GM19025 (cell line): ENCODE measurements at regions not wholly inside any gene's neighbourhood (a gene's known extent, or its start where the extent isn't known, plus 50 kb on each side); places are given as distances from the start of the nearest gene placed in this dataset.

ENCODE experiments used
- ATAC-seq: cut with Tn5 transposase; IDR thresholded peaks from one replicate; pipeline ENCODE4 v1.9.1; 2021; ENCODE audit warnings: mild to moderate bottlenecking, low read depth, moderate library complexity; ENCODE audit not compliant: unreplicated experiment

DNA sequence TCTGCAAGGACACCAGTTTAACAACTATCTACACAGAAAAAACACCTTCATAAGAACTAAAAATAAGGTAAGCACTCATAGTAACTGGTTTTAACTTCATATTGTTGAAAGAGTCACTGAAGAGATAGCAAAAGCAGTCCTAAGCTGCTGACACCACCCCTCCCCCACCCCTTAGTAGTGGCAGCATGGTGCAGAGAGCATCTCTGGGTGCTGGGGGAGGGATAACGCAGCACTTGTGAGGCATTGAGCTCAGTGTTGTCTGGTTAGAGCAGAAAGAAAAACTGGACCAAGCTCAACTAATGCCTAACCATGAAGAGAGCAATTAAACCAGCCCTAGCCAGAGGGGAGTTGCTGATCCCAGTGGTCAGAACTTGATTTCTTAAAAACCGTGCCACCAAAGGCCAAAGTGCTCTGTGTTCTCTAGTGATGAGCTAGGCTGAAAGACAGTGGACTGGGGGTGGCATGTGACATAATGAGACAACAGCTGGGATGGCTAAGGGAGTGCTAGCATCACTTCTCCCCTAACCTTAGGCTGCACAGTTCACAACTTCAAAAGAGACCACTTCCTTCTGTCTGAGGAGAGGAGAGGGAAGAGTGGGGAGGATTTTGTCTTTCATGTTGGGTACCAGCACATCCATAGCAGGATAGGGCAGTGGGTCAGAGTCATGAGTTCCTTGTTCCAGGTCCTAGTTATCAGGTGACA is 669.3 kb downstream of the PDHA2 start:
- no peak for ATAC-seq

DNA sequence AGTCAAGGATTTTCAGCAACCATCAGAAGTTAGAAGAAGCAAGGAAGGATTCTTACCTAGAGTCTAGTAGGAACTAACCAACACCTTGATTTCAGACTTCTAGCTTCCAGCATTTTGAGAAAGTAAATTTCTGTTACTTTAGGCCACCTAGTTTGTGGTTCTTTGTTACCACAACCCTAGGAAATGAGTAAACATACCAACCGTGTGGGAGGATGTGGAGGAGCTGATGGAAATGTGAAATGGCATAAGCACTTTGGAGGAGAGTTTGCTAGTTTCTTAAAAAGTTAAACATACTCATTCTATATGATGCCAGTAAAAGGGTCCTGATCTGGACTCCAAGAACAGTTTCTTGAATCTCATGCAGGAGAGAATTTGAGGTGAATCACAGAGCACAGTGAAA is 679.4 kb downstream of the PDHA2 start:
- no peak for ATAC-seq

DNA sequence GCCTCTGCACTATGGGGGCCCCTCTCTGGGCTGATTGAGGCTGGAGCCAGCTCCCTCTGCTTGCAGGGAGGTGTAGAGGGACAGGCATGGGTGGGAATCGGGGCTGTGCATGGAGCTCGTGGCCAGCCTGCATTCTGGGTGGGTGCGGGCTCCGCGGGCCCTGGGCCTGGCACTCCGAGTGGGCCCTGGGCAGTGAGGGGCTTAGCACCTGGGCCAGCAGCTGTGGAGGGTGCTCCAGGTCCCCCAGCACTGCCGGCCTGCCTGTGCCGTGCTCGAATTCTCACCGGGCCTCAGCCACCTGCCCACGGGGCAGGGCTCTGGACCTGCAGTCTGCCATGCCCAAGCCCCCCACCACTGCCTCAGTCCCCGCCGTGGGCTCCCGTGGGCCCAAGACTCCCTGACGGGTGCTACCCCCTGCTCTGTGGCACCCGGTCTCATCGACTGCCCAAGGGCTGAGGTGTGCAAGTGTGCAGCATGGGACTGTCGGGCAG is 681.2 kb downstream of the PDHA2 start:
- no peak for ATAC-seq

DNA sequence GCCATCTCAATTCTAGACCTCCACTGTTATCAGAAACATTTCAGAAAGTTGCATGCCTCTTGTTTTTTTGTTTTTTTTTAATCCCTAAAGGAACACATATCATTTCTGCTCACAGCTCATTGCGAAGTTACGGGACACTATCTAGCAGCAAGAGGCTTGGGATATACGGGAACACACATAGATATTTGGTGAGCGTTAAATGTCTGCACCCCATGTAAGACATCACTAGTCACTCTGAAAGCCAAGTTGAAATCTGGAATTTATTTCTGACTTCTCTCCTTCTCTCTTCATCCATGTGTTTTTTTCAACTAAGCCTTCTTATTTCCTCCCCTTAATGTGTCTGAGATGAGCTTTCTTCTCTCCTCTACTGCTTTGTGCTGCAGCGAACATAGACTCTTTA is 683.7 kb downstream of the PDHA2 start:
- no peak for ATAC-seq

DNA sequence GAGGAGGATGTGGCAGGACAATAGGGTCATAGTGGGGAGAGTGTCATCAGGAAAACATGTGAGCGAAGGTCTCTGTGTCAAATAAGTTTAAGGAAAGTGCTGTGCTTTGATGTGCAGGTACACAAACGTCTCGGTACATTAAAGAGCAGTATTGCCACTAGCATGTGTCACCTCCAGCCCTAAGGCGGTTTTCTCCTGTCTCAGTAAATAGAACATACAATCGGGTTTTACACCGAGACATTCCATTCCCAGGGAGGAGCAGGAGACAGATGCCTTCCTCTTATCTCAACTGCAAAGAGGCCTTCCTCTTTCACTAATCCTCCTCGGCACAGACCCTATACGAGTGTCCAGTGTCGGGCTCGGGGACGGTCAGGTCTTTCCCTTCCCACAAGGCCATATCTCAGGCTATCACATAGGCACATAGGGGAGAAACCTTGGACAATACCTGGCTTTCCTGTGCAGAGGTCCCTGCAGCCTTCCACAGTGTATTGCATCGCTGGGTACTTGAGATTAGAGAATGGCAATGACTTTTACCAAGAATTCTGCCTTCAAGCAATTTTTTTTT is 684.5 kb downstream of the PDHA2 start:
- no peak for ATAC-seq

DNA sequence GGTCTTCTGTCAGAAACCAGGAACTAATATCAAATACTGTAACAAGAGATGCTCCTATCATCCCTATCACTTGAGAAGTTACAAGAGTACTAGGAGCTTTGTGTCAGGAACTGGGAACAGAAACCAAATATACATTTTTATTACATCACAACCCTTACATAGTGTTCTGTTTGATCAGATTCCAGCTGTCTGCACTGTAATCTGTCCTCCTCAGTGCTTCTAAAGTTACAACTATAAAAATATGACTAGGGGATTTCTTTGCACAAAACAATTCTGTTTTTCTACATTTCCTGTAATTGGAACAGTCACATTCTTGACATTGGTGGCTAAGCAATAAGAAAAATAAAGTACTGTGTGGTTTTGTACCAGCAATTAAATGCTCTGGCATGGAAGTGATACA is 686.0 kb downstream of the PDHA2 start:
- no peak for ATAC-seq

DNA sequence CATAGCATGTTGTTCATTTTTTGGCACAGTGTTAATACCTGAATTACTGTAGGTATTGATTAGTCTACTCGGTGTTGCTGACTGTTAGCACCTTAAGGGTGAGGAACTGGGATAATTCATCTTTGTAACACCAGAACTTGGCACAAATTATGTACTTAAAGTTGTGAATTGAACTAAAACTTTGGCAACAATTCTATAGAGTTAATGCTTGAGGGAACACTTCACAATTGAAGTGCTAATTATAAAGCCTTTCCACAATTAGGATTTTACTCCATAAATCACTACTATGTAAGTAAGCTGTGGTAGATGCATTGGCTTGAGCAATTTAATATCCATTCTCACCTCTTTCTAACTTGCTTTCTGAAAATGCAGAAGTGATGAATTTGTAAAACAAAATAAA is 686.7 kb downstream of the PDHA2 start:
- no peak for ATAC-seq

DNA sequence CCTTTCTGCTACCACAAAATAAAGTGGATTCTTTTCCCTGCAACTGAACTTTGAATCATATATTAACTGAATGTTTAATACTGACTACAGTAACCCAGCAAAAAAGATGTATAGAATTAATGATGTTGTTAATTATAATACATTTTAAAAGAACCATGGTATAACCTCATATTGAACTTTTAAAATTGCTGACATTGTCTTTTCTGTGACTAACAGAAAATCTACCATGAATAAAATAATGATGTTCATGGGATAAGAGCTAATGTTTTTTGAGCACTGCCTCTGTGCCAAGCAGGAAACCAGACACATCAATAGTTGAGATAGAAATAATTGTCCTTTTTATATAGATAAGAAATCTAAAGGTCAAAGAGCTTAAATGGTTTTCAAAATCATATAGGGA is 691.9 kb downstream of the PDHA2 start:
- ATAC-seq = no peak

DNA sequence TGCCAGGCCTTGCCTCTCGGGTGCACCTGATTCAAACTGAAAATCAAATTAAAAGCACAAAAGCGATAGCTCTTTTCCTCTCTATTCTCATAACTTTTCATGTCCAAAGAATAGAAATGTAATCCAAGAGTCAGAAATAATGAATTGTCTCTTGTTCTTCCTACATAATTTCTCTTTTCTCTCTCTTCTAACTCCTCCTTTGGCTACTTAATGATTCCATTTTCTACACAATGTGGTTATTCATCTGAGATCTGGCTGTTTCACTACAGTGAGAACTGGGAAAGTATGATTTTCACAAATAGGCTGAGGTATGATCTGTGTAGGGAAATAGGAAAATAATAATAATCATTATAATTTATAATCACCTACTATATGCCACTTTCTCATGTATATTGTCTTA is 703.5 kb downstream of the PDHA2 start:
- ATAC-seq = no peak

DNA sequence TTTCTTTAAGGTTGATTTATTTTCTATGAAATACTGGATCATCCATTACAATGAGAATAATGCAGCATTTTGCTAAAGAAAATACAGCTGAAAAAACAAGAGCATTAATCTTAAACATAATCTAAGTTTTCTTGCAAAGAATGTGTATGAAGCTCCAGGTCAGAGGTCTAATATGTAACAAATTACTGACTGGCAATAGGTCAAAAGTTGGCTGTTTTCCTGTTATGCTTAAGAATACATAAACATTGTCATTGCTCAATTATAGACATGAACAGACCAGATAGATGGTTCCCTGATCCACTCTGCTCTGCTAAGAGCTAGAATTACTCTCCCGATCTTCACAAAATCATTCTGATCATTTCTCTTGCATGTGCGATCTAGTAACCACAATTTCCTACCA is 718.6 kb downstream of the PDHA2 start:
- ATAC-seq = no peak

DNA sequence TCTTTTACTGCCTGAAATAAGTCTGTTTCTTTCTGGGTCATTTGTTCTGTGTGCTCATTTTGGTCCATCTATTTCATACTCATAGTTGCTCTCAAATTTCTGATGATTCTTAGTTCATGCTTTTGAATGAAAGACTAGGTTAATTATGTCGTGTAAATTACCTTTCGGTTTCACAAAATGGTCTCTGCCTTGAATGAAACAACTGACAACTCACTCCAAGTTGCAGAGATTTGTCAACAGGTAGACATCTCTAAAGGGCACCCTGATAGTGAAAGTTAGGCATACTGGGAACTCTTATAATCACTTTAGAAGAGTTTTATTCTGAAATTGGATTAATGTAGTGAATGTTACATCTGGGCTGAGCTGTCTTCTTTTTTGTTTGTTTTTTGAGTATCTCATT is 726.9 kb downstream of the PDHA2 start:
- ATAC-seq = no peak

DNA sequence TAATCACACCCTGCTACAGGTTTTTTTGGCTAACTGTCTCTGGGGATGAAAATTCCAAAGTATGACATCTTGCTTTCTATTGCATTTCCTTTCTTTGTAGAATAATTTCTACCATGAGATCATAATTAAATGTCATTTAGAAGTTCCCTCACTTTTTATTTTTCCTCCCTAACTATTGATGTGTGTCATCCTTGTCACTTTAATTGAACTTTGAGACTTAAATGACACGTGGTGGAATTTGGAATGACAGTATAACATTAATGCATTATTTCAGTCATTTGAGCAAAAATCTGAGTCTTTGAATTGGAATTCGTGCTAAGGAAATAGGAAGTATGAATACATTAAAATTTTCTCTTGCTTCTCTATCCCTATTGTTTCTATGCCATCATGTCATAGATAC is 745.4 kb downstream of the PDHA2 start:
- no peak for ATAC-seq

DNA sequence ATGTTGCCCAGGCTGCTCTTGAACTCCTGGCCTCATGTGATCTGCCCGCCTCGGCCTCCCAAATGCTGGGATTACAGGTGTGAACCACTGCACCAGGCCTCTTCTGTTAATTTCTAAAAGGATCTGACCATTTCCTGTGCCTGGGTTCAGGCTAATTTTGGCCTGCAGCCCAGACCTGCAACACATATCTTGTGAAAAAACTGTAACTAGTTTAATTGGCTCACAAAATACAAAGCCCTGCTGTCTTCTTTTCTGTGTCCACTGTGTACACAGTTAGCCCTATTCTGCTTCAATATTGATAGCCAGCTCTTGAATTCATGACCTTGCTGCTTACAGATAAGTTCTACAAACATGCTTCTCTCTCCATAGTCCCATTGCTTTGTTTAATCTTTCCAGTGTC is 753.5 kb downstream of the PDHA2 start:
- ATAC-seq = no peak

DNA sequence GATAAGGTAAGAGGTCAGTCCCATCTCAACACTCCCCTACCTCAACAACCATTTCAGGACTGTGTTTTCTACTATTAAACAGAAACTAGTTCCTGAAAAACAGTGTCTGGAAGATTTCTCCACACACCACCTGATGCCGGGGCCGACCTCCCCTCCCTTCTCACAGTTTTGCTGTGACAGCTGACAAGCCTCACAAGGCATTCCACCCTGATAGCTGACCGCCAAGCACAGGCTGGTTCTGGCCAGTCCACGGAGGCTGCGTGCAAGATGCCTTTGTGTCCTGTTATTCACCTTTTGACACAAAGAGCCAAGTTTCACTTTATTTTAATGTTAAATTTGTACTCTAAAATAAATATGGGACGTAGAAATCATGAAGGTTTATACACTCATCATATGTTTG is 758.6 kb downstream of the PDHA2 start:
- no peak for ATAC-seq

DNA sequence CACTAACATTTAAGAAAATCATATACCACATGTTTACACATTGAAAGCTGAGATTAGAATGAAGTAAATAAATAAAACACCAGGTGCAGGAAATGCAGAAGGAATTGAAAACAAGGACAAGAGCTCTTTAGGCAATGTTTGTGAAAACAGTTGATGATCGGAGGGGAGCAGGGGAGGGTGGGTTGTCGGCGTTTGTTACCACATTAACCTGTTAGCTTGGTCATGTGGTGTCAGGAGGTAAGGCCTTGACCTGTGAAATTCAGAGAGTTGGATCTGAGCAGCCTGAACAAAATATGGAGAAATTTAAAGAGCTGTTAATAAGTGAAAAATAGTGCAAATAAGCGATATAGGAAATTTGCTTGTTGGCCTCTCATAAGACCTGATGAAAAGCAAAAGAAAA is 759.9 kb downstream of the PDHA2 start:
- no peak for ATAC-seq

DNA sequence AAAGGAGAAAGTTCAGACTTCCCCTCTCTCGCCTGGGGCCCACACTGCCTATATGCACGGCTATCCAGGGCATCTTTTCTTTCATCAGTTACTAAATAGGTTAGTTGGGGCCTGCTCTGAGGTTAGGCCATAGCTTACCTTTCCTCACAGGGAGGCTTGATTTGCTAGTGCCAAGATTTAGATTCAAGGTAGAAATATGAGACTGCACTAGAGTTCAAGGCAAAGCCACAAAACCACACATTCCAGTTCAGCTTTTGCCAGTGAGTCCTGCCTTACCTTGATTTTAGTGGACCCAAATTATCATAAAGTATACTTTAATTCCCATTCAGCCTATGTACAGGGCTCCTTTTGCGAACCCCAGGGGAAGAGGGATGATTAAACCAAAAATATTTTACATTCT is 762.8 kb downstream of the PDHA2 start:
- no peak for ATAC-seq

DNA sequence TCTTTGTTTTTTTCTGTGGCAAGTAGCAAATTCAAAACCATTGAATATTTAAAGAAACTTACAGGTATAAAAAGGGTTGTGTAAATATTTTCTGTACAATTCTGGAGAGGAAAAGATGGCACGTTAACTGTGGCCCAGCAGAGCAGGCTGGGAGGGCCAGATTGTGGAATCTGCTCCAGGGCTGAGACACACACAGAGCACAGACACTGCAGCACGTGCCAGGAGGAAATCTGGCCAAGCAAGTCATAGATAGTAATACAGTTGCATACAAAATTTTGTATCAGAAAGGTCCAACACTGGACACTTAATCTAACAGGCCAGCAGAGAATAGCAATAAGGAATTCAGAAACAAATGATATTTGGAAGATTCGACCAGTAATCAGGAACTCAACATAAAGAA is 763.7 kb downstream of the PDHA2 start:
- ATAC-seq = no peak

DNA sequence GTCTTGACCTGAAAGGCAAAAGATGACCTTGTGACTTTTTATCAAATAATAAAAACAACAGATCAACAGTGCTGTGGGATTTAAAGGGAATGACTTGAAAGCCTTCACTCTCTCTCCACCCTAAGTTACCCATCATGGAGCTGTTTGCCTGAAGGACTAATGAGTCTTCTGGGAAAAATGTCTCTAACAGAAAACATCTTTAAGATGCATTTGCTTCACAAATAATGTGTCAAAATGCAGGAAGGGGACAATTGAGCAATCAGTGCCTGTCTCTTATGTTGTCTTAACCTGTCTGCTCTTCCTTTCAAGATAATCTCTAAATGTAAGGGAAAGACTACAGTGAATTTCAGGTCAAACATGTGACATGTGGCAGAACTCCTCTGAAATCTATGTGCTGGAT is 766.6 kb downstream of the PDHA2 start:
- ATAC-seq = no peak

DNA sequence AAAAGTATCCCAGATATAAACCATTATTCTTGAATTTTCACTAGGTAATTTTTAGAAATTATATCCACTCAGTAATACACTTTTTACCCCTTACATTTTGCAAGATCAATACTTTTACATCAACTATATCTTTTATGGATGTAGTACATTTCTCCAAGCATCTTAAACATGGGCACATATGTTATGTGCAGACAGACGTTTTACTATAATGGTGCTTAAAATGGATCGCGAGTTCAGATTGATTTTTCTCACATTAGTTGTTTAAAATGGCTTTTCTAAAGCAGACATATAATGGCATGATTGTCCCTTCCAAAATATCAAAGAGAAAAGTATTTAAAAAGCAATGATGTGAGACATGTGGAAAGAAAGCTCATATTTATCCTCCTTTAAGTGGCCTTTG is 786.1 kb downstream of the PDHA2 start:
- no peak for ATAC-seq

DNA sequence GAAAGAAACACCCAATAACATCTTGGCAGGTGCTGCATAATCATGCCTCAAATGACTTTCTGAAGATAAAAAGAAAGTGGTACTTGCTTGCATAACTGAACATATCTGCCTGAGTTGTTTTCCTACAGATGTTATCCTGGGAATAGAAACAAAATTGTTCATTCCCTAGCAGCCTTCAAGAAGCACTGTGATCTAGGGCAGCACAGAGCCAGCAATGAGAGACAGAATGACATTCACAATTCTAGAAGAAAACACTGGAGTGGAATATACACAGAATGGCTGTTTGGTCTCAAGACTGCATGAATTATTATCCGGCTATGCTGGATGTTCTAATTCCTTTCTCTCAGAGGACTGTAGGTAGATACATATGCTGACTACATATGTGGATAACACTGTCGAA is 790.9 kb downstream of the PDHA2 start:
- no peak for ATAC-seq

DNA sequence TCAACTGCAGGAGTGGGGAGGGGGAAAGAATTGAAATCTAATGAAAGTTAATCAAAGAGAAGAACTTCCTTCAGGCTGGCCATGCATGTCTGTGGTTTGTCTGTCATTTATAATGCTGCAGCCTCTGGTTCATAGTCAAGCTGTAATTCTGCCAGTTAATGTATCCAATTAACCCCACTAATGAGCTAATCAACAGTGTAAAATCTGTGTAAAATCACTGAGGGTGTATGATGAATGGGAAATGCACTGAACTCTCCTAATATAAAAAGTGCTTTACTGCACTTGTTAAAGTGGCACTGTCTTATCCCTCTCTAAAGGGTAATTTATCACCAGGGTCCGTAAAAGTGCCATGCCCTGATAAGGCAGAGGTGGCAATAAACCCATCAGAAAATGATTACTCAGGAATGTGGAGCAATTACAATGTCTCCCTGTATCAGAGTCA is 798.1 kb downstream of the PDHA2 start:
- no peak for ATAC-seq

DNA sequence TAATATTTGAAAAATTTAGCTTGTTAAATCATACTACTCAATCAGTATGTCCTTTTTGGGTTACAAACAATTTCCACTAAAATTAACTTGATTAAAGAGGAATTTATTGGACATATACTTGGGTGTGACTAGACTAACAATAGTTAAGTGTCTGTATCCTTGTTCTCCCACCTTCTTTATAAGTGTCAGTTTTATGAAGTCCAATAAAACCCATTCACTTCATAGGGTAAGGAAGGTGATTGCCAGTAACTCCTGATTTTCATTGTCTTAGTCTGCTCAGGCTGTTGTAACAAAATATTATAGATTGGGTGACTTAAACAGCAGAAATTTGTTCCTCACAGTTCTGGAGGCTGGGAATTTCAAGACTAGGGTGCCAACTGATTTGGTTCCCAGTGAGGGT is 800.0 kb downstream of the PDHA2 start:
- ATAC-seq = no peak

DNA sequence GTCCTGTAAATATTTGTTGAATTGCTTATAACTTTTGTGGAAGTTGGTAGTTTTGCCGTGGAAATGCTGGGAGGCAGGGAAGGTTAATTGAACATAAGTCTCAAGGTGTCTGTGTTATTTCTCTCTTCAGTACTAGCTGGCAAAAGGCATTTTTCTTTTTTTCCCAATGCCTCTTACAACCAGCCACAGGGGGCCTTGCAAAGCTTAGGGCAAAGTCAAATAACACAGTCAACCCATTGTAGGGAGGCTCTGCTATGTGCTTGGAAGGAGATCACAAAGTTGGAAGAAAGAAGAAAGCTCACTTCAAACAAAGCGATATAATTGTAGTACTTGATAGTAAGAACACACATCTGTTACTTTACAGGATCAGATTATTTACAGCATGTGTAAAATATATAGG is 802.6 kb downstream of the PDHA2 start:
- no peak for ATAC-seq
